ENCODE measurements at regions not wholly inside any gene's neighbourhood (a gene's known extent, or its start where the extent isn't known, plus 50 kb on each side); places are given as distances from the start of the nearest gene placed in this dataset.

- Histone ChIP-seq H3K4me3 (ENCODE audit: low read length) (no peak overlapping the region), H3K9me3 (ENCODE audit: low read length) (no peaks in the 10 kb centered on the region), H3K27me3 (ENCODE audit: insufficient read depth, low read length) (no peaks in the 10 kb centered on the region), H3K4me1 (ENCODE audit: insufficient read depth, low read length) (no peaks in the 10 kb centered on the region), H2AFZ (ENCODE audit: low read depth, low read length) (no peak overlapping the region), H3K36me3 (ENCODE audit: insufficient read depth, low read length) (no peaks in the 10 kb centered on the region)
Observed at GRCh38 chr5:123269436-123269835, 153.8 kb downstream of the CEP120 start.

GRCh38 chr5:123266365-123266764, 156.8 kb downstream of the CEP120 start:
- no peaks in the 10 kb centered on the region for H3K4me1 ChIP-seq (ENCODE audit: insufficient read depth, low read length)
- H3K27me3 ChIP-seq (ENCODE audit: insufficient read depth, low read length) = peaks cover 2% of the 10 kb centered on the region
- H3K9me3 ChIP-seq (ENCODE audit: low read length) = no peaks in the 10 kb centered on the region
- H2AFZ ChIP-seq (ENCODE audit: low read depth, low read length) = no peak overlapping the region
- H3K4me3 ChIP-seq (ENCODE audit: low read length) = no peak overlapping the region
- H3K36me3 ChIP-seq (ENCODE audit: insufficient read depth, low read length) = no peaks in the 10 kb centered on the region

- Histone ChIP-seq H3K36me3 (ENCODE audit: insufficient read depth, low read length) (no peaks in the 10 kb centered on the region), H3K27me3 (ENCODE audit: insufficient read depth, low read length) (peaks cover 2% of the 10 kb centered on the region), H3K4me3 (ENCODE audit: low read length) (no peak overlapping the region), H3K9me3 (ENCODE audit: low read length) (no peaks in the 10 kb centered on the region), H2AFZ (ENCODE audit: low read depth, low read length) (no peak overlapping the region), H3K4me1 (ENCODE audit: insufficient read depth, low read length) (no peaks in the 10 kb centered on the region)
Observed at GRCh38 chr5:123265551-123265950, 157.7 kb downstream of the CEP120 start.

GRCh38 chr5:123264394-123264793, 158.8 kb downstream of the CEP120 start:
- Histone ChIP-seq H3K4me1 (ENCODE audit: insufficient read depth, low read length) (no peaks in the 10 kb centered on the region), H3K27me3 (ENCODE audit: insufficient read depth, low read length) (peaks cover 2% of the 10 kb centered on the region), H3K9me3 (ENCODE audit: low read length) (no peaks in the 10 kb centered on the region), H3K4me3 (ENCODE audit: low read length) (no peak overlapping the region), H2AFZ (ENCODE audit: low read depth, low read length) (no peak overlapping the region), H3K36me3 (ENCODE audit: insufficient read depth, low read length) (no peaks in the 10 kb centered on the region)

GRCh38 chr5:123263859-123264258, 159.3 kb downstream of the CEP120 start:
- peaks cover 2% of the 10 kb centered on the region for H3K27me3 ChIP-seq (ENCODE audit: insufficient read depth, low read length)
- no peak overlapping the region for H3K4me3 ChIP-seq (ENCODE audit: low read length)
- H3K9me3 ChIP-seq (ENCODE audit: low read length) = no peaks in the 10 kb centered on the region
- H3K36me3 ChIP-seq (ENCODE audit: insufficient read depth, low read length) = no peaks in the 10 kb centered on the region
- H3K4me1 ChIP-seq (ENCODE audit: insufficient read depth, low read length) = no peaks in the 10 kb centered on the region
- H2AFZ ChIP-seq (ENCODE audit: low read depth, low read length) = no peak overlapping the region

GRCh38 chr5:123262216-123262823, 160.9 kb downstream of the CEP120 start:
- Histone ChIP-seq H3K4me1 (ENCODE audit: insufficient read depth, low read length) (no peaks in the 10 kb centered on the region), H3K36me3 (ENCODE audit: insufficient read depth, low read length) (no peaks in the 10 kb centered on the region), H2AFZ (ENCODE audit: low read depth, low read length) (no peak overlapping the region), H3K9me3 (ENCODE audit: low read length) (no peaks in the 10 kb centered on the region), H3K4me3 (ENCODE audit: low read length) (no peak overlapping the region), H3K27me3 (ENCODE audit: insufficient read depth, low read length) (peaks cover 2% of the 10 kb centered on the region)

- Histone ChIP-seq H2AFZ (ENCODE audit: low read depth, low read length) (no peak overlapping the region), H3K4me1 (ENCODE audit: insufficient read depth, low read length) (no peaks in the 10 kb centered on the region), H3K36me3 (ENCODE audit: insufficient read depth, low read length) (no peaks in the 10 kb centered on the region), H3K4me3 (ENCODE audit: low read length) (no peak overlapping the region), H3K27me3 (ENCODE audit: insufficient read depth, low read length) (peaks cover 2% of the 10 kb centered on the region), H3K9me3 (ENCODE audit: low read length) (no peaks in the 10 kb centered on the region)
Observed at GRCh38 chr5:123261752-123262151, 161.5 kb downstream of the CEP120 start.

- Histone ChIP-seq H3K9me3 (ENCODE audit: low read length) (no peaks in the 10 kb centered on the region), H3K36me3 (ENCODE audit: insufficient read depth, low read length) (no peaks in the 10 kb centered on the region), H3K4me1 (ENCODE audit: insufficient read depth, low read length) (no peaks in the 10 kb centered on the region), H3K27me3 (ENCODE audit: insufficient read depth, low read length) (no peaks in the 10 kb centered on the region), H3K4me3 (ENCODE audit: low read length) (no peak overlapping the region), H2AFZ (ENCODE audit: low read depth, low read length) (no peak overlapping the region)
Observed at GRCh38 chr5:123249446-123249845, 160.4 kb downstream of the PRDM6 start.

- H3K9me3 ChIP-seq (ENCODE audit: low read length) = no peaks in the 10 kb centered on the region
- H3K4me1 ChIP-seq (ENCODE audit: insufficient read depth, low read length) = no peaks in the 10 kb centered on the region
- H2AFZ ChIP-seq (ENCODE audit: low read depth, low read length) = no peak overlapping the region
- H3K4me3 ChIP-seq (ENCODE audit: low read length) = no peak overlapping the region
- H3K36me3 ChIP-seq (ENCODE audit: insufficient read depth, low read length) = no peaks in the 10 kb centered on the region
- no peaks in the 10 kb centered on the region for H3K27me3 ChIP-seq (ENCODE audit: insufficient read depth, low read length)
Observed at GRCh38 chr5:123245689-123246088, 156.6 kb downstream of the PRDM6 start.

GRCh38 chr5:123244458-123244857, 155.4 kb downstream of the PRDM6 start:
- no peak overlapping the region for H2AFZ ChIP-seq (ENCODE audit: low read depth, low read length)
- no peaks in the 10 kb centered on the region for H3K4me1 ChIP-seq (ENCODE audit: insufficient read depth, low read length)
- H3K27me3 ChIP-seq (ENCODE audit: insufficient read depth, low read length) = no peaks in the 10 kb centered on the region
- H3K9me3 ChIP-seq (ENCODE audit: low read length) = no peaks in the 10 kb centered on the region
- H3K4me3 ChIP-seq (ENCODE audit: low read length) = no peak overlapping the region
- H3K36me3 ChIP-seq (ENCODE audit: insufficient read depth, low read length) = no peaks in the 10 kb centered on the region
